K562 (cell line): ENCODE measurements at regions not wholly inside any gene's neighbourhood (a gene's known extent, or its start where the extent isn't known, plus 50 kb on each side); places are given as distances from the start of the nearest gene placed in this dataset.

Source experiments
- AFF1 ChIP-seq, 2 experiments: fragments of 450-650 bp; IDR thresholded peaks; 2 replicates each; pipeline ENCODE4 v1.6.1; 2018; ENCODE audit warnings: mild to moderate bottlenecking in 2 of 2, low read depth in 1 of 2; ENCODE audit not compliant: partially characterized antibody in 2 of 2
- BDP1 ChIP-seq: IDR thresholded peaks from 3 replicates; pipeline ENCODE4 v1.6.1; 2011; ENCODE audit not compliant: insufficient read length, insufficient read depth
- HMBOX1 ChIP-seq: sonication (generic); IDR thresholded peaks from 2 replicates; pipeline ENCODE4 v1.6.1; 2016
- SIN3A ChIP-seq, 2 experiments: fragments of 150-350 bp in 1 of 2; IDR thresholded peaks; 2 replicates each; pipeline ENCODE4 v1.6.1; 2011 to 2016; ENCODE audit warnings: borderline replicate concordance in 2 of 2, low read depth in 2 of 2, low read length in 2 of 2, mild to moderate bottlenecking in 2 of 2, moderate library complexity in 2 of 2; ENCODE audit not compliant: control insufficient read depth in 1 of 2
- TFE3 ChIP-seq: fragments of 450-650 bp; formaldehyde crosslinking; IDR thresholded peaks from 2 replicates; pipeline ENCODE4 v1.4.0; 2020; ENCODE audit warnings: mild to moderate bottlenecking, mixed read lengths
- ZBTB40 ChIP-seq, 2 experiments: fragments of 450-650 bp in 1 of 2; sonication (generic) in 1 of 2; formaldehyde crosslinking in 1 of 2; IDR thresholded peaks; 2 replicates each; pipeline versions ENCODE4 v1.7.1 to v1.9.0; 2016 to 2022; ENCODE audit warnings: inconsistent platforms in 1 of 2, mild to moderate bottlenecking in 1 of 2, missing genetic modification reagents in 1 of 2
- ZNF134 ChIP-seq: fragments of 250-450 bp; sonication (Bioruptor Pico); conservative IDR thresholded peaks from 2 replicates; pipeline ENCODE4 v1.4.0; 2020
- ZNF146 ChIP-seq: IDR thresholded peaks from one replicate; pipeline ENCODE4 v1.6.1; 2018; ENCODE audit warnings: missing compliant biosample characterization; ENCODE audit not compliant: unreplicated experiment
- ZNF23 ChIP-seq: fragments of 250-450 bp; sonication (Bioruptor Pico); IDR thresholded peaks from 2 replicates; pipeline ENCODE4 v1.4.0; 2020; ENCODE audit warnings: mild to moderate bottlenecking

GRCh38 chr19:28542394-28543243, 670.3 kb downstream of the UQCRFS1 start (continued):
- peak in 1 of 2 experiments; percentile 59 for TF ChIP-seq AFF1 (IDR thresholded peaks at IDR 0.05; ENCODE audit: low read depth in 1 of 2, partially characterized antibody in 2 of 2)
- 0 out of 2 replicates have a peak, but pooled peaks have one; percentile 15 for TF ChIP-seq ZNF23 (CRISPR knock-in tag)
- TF ChIP-seq ZNF134 (CRISPR knock-in tag): no peak
- TF ChIP-seq SIN3A (IDR thresholded peaks at IDR 0.05; ENCODE audit: borderline replicate concordance in 2 of 2, control insufficient read depth in 1 of 2, low read depth in 2 of 2, low read length in 2 of 2): no peak
- TF ChIP-seq BDP1: no peak
- TF ChIP-seq HMBOX1: peak; percentile 23; the same call in 1 of the 2 replicates
- no peak for TF ChIP-seq ZNF146 (CRISPR knock-in tag)
- TF ChIP-seq TFE3 (CRISPR knock-in tag): no peak
- TF ChIP-seq ZBTB40 (IDR thresholded peaks at IDR 0.05): peak; percentile 10; the same call in 1 of the 2 replicates
- TF ChIP-seq ZBTB40 (CRISPR knock-in tag; IDR thresholded peaks at IDR 0.05): no peak
